Ishikawa (cell line): ENCODE measurements at regions not wholly inside any gene's neighbourhood (a gene's known extent, or its start where the extent isn't known, plus 50 kb on each side); places are given as distances from the start of the nearest gene placed in this dataset.

ENCODE experiments used
- CEBPB ChIP-seq: IDR thresholded peaks from 2 replicates; pipeline ENCODE4 v1.6.1; 2012
- TAF1 ChIP-seq: IDR thresholded peaks from 2 replicates; pipeline ENCODE4 v1.6.1; 2012; ENCODE audit warnings: low read depth, mild to moderate bottlenecking

DNA sequence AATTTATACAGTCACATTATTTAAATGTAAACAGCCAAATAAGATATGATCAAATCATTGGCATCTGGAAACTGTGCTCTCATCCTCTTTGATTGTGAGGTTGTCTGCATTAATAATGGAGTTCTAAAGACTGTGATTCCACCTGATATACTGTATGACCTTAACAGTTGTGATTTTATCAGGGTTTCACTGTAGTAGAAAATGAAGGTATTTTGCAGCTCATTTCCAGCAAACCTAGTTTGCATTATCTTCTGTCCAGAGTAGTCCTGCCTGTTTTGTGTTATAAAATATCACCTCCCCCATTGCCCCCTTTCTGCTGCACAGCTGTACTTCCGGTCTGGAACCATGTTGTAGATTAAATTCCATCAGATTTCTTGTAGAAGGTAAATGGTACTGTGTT lies 731.6 kb upstream of the FANCL start:
- no peak for TF ChIP-seq TAF1
- TF ChIP-seq CEBPB = no peak
